Hepatocyte (in vitro differentiated cells): ENCODE measurements at regions not wholly inside any gene's neighbourhood (a gene's known extent, or its start where the extent isn't known, plus 50 kb on each side); places are given as distances from the start of the nearest gene placed in this dataset.

Experiments
- EZH2phosphoT487 ChIP-seq: fragments of 200-600 bp; sonication (generic); IDR thresholded peaks from one replicate; pipeline ENCODE4 v1.6.1; 2018; ENCODE audit warnings: antibody characterized with exemption, mild to moderate bottlenecking, low read depth, moderate library complexity; ENCODE audit not compliant: unreplicated experiment, severe bottlenecking
- TF ChIP-seq, protein P1 (sequence below): fragments of 200-600 bp; sonication (generic); IDR thresholded peaks from 2 replicates; pipeline ENCODE4 v1.5.1; 2016; ENCODE audit warnings: antibody characterized with exemption, mild to moderate bottlenecking; ENCODE audit not compliant: poor library complexity

DNA sequence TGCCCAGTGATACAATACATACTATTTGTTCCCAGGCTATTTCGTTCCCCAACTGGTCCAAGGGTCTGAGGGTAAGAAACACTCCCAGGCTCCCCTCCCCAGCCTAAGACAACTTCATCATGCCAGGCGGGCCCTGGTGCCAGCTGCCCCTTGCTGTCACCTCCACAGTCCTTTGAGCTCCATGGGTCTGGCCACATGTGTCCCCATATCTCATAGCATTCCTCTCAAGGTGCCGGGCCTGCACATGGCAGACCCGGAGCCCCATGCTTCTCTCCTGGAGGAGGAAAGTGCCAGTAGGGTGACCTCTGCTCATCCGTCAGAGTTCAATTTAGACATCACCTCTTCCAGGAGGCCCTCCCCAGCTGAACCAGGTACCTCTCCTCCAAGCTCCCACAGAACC lies 120.5 kb downstream of the C5orf15 start:
- TF ChIP-seq, protein P1, sequence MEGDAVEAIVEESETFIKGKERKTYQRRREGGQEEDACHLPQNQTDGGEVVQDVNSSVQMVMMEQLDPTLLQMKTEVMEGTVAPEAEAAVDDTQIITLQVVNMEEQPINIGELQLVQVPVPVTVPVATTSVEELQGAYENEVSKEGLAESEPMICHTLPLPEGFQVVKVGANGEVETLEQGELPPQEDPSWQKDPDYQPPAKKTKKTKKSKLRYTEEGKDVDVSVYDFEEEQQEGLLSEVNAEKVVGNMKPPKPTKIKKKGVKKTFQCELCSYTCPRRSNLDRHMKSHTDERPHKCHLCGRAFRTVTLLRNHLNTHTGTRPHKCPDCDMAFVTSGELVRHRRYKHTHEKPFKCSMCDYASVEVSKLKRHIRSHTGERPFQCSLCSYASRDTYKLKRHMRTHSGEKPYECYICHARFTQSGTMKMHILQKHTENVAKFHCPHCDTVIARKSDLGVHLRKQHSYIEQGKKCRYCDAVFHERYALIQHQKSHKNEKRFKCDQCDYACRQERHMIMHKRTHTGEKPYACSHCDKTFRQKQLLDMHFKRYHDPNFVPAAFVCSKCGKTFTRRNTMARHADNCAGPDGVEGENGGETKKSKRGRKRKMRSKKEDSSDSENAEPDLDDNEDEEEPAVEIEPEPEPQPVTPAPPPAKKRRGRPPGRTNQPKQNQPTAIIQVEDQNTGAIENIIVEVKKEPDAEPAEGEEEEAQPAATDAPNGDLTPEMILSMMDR: no peak
- TF ChIP-seq EZH2phosphoT487: no peak
